ENCODE measurements at regions not wholly inside any gene's neighbourhood (a gene's known extent, or its start where the extent isn't known, plus 50 kb on each side); places are given as distances from the start of the nearest gene placed in this dataset.
"Not testable (repeated sequence)": the region's sequence is repeated elsewhere in the genome, so short reads cannot be mapped to it uniquely, and the experiment has no call there.

DNA sequence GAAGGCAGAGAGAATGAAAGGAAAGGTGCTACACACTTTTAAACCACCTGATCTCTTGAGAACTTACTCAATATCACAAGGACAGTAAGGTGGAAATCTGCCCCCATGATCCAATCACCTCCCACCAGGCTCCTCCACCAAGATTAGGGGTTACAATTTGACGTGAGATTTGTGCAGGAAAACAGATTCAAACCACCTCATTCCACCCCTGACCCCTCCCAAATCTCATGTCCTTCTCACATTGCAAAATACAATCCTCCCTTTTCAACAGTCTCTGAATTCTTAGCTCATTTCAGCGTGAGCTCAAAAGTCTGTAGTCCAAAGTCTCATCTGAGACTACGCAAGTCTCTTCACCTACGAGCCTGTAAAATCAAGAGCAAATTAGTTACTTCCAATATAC is 768.3 kb upstream of the COX7C start:
- DNase-seq = no peak

DNA sequence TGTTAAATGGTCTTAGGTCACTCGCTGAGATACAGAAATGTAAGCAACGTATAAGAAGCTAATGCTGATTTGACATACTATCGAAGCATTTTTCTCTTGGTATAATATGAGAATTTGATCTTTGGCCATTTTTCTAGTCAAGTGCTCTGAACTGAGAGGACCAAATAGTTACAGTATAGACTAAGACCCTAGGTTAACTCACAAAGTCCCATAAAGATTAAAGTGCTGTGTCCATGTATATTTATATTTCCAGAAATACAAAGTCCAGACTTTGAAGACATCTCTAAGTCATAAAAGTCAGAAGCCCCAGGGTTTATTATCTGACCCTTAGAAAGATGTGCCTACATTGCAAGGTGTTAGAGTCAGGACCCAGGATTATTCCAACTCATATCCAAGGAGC is 752.4 kb upstream of the COX7C start:
- no peak for DNase-seq

- DNase-seq = no peak
Observed at GRCh38 chr5:85868070-85868469, 749.7 kb upstream of the COX7C start.

GRCh38 chr5:85893996-85894395 is 723.7 kb upstream of the COX7C start:
- no peak for DNase-seq

DNA sequence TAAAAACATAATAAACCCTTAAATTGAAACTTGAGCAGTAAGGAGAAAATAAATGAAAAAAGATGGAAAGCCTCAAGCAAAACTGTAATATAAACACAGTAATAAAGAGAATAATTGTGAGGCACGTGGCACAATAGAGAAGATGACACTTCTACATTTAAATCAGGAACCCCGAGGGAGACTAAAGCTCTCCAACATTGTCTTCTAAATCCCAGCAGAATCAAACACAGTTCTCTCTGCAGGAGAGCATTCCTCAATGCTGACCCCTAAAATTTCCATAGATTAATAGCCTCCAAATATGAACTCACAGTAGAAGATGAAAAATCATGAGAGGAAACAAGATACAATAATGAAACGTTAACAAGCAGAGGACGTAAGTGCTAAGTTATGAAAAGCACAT is 721.2 kb upstream of the COX7C start:
- no peak for DNase-seq

- DNase-seq = no peak
Observed at GRCh38 chr5:85906460-85906859, 711.3 kb upstream of the COX7C start.

DNA sequence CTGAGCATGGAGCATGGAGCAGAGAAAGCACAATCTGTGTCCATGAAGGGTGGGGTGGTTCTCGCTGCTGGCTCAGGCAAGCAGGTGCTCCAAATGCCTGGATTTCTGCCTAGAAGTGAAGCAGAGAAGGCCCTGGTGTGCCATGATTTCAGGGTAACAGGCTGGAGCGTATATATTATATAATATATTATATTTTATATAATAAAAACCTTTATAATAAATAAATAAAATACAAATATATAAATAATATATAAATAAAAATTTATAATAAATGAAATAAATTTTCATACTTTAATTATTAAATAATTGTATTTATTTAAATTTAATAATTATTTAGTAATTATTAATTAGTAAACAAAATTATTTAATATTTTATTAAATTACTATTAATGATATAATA is 707.4 kb upstream of the COX7C start:
- no peak for DNase-seq

DNA sequence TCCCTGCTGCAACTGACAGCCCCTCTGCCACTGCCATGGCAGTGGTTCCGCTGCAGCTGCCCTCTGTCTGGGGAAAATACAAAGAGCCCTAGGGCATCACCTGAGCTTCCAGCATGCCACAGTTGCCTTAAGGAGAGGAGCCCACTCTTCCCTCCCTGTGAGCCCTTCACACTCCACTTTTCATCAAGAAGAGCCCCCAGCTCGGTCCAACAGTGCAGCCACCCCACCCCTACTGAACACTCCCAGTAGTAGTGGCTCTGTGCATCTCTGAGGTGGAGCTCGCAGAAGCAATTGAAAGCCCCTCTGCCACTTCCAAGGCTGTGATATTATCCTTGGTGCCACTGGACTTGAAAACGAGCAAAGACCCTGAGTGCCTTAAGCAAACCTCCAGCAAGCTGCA is 696.8 kb upstream of the COX7C start:
- no peak for DNase-seq

DNA sequence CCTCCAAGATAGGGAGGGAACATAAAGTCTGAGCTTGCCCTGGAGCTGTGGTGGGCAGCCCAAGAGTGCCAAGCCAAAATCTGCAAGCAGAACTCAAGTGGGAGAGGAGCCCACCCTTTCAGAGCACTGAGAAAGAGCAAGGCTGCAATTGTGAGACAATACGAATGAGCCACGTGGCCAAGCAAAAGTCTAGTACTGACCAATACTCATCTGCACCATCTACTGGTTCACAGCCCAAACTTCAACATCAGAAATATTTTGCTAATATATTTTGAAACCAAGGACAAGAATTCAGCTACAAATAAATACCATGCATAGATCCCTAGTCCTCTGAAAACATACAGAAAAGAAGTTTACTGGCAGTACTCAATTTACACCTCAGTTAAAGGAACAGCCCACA is 696.2 kb upstream of the COX7C start:
- no peak for DNase-seq

GRCh38 chr5:85927632-85928031 is 690.1 kb upstream of the COX7C start:
- DNase-seq = no peak

GRCh38 chr5:85929713-85930112 is 688.0 kb upstream of the COX7C start:
- DNase-seq = no peak

- no peak for DNase-seq
Observed at GRCh38 chr5:85931220-85931619, 686.5 kb upstream of the COX7C start.

- DNase-seq = no peak
Observed at GRCh38 chr5:85938201-85938600, 679.5 kb upstream of the COX7C start.

- no peak for DNase-seq
Observed at GRCh38 chr5:85951707-85952210, 666.0 kb upstream of the COX7C start.

- no peak for DNase-seq
Observed at GRCh38 chr5:85952680-85953079, 665.1 kb upstream of the COX7C start.

DNA sequence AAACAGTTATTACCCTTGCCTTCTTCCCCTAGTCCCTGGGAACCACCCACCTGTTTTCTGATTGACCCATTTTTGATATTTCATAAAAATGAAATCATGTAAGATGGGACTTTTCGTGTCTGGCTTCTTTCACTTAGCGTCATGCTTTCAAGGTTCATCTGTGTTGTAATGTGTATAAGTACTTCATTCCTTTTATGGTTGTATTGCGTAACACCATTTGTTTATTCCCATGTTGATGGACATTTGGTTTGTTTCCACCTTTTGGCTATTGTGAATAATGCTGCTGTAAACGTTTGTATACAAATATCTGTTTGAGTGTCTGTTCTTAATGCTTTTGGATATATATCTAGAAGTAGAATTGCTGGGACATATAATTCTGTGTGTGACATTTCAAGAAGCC is 650.1 kb upstream of the COX7C start:
- DNase-seq = no peak

DNA sequence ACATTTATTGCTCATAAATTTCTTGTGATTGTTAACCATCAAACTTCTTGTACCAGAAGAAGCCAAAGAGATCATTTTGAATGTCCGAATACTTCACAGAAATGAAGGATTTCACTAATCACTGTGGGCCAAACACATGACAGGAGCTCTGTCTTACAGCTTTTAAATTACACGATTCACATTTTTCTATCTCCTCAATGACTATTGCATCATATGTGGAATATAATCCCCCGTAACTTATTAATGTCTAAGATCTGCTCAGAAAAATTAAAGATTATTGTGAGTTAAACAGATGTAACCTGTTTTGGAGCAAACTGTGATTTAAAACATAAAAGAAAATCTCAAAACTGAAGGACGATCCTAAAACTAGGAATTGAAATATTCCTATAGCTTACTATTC is 645.2 kb upstream of the COX7C start:
- DNase-seq = no peak

DNA sequence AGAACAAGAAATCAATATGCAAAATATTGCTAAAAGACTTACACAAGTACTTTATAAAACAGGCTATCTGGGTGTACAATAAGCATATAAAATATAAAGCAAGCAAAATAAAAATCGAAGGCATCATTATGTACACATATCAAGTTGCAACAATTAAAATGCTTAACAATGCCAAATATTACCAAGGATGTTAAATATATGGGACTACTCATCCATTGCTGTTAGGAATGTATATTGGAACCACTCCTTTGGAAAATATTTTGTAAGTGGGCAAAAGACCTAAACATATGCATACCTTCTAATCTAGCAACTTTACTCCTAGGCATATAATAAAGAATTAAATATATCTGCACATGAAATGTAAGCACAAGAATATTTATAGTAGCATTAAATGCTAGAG is 632.6 kb upstream of the COX7C start:
- DNase-seq = no peak

- DNase-seq = no peak
Observed at GRCh38 chr5:85990998-85991397, 626.7 kb upstream of the COX7C start.

GRCh38 chr5:85994653-85995052 is 623.1 kb upstream of the COX7C start:
- DNase-seq = not testable (repeated sequence)

GRCh38 chr5:85998656-85999055 is 619.1 kb upstream of the COX7C start:
- DNase-seq = no peak

- no peak for DNase-seq
Observed at GRCh38 chr5:86008293-86008692, 609.4 kb upstream of the COX7C start.

GRCh38 chr5:86008704-86009103 is 609.0 kb upstream of the COX7C start:
- DNase-seq = no peak

DNA sequence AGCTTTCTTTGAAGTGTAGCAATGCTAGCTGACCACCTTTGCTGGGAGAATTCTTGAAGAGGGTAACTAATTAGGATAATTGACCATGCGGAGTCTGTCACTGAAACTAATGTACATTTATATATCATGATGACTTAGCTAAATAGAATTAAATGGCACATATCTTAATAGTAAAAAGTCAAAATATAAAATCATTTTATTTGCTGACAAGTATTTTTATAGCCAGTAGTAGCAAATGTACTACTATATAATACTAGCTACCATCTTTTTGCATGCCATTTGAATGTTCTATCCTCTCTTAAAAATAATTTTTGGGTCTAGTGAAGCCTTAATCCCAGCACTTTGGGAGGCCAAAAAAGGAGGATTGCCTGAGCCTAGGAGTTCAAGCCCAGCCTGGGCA is 605.8 kb upstream of the COX7C start:
- no peak for DNase-seq

GRCh38 chr5:86029308-86029707 is 588.4 kb upstream of the COX7C start:
- no peak for DNase-seq
